Kidney glomerular epithelial cell (primary cell): ENCODE measurements at regions not wholly inside any gene's neighbourhood (a gene's known extent, or its start where the extent isn't known, plus 50 kb on each side); places are given as distances from the start of the nearest gene placed in this dataset.
"Not testable (repeated sequence)": the region's sequence is repeated elsewhere in the genome, so short reads cannot be mapped to it uniquely, and the experiment has no call there.

Experiments used
- DNase-seq: peaks from one replicate; lab custom pipeline; 2025; lab: John Stamatoyannopoulos, UW

DNA sequence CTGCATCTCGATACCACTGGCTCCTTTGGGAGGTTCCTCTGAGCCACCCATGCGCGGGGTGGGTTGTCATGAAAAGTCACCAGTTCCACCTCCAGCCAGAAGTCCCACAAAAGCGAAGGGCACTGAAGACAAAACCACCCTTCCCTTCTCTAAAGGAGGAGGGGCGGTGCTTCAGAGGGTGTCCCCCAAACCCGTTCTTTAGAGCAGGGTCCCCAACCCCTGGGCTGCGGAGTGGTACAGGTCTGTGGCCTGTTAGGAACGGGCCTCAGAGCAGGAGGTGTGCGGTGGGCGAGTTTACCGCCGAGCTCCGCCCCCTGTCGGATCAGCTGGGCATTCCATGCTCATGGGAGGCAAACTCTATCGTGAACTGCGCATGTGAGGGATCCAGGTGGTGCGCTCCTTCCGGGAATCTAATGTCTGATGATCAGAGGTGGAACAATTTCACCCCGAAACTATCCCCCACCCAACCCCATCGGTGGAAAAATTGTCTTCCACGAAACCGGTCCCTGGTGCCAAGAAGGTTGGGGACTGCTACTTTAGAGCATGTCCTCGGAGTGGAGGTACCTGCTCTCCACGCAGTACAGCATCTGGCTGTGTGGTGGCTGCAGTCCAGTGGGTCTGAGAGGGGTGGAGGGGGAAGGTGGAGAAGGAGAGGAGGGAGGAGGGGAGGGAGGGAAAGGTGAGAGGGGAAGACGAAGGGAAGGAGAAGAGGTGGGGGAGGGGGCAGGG is 72.9 kb upstream of the SEPTIN5 start:
- no peak for DNase-seq

DNA sequence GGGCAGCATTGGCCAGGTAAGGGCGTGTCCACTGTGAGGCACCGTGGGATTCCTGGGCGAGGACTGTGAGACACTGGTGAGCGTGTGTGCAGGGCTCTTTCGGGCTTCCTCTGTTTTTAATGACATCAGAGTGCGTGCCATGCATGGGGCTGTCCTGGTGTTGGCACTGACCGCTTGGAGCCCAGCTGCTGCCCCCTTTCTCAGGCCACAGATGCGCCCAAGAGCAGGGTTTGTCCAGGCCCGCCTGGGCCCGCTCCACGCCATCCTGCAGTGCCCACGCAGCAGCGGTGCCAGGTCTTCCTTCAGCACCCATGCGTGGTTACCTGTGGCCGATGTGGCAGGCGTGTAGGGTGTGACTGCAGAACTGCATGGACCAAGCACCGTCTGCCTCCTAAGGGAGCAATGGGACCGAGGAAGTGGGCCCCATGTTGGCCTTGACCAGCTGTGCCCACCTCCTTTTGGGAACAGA is 72.3 kb upstream of the SEPTIN5 start:
- DNase-seq = no peak

DNA sequence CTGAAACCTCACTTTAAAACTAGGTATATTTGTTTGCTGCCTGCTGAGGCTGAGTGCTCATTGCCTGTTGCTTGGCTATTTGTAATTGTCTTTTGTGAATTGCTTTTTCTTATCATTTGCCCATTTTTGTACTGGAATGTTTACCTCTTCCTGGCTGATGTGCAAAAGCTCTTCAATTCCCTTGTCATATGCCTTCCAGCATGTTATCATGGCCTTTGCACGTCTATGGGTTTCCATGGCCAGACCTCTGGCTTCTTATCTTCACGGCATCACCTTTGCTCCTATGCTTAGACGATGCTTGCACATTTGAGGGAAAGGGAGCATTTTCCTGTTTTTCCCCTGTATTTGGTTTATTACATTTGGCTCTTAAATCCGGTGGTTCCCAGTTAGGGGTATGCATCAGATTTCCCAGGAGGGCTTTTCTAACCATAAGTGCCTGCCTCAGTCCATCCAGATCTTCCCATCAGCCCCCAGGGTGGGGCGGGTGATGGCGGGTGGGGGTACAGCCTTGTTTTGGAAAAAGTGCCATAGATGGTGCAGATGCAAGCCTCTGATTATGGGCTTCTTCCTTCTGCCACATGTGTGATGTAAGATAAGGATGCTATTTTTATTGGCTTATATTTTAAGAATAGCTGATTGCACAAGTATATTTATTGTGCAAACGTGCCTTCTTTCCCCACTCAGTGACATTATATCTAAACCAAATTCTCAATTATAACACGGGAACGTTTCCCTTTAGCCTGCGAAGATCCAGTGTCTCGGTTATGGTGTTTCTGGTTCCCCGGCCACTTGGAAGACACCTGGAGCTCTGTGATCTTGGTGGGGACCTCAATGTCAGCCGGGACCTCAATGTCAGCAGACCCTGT is 70.6 kb upstream of the SEPTIN5 start:
- no peak for DNase-seq

DNA sequence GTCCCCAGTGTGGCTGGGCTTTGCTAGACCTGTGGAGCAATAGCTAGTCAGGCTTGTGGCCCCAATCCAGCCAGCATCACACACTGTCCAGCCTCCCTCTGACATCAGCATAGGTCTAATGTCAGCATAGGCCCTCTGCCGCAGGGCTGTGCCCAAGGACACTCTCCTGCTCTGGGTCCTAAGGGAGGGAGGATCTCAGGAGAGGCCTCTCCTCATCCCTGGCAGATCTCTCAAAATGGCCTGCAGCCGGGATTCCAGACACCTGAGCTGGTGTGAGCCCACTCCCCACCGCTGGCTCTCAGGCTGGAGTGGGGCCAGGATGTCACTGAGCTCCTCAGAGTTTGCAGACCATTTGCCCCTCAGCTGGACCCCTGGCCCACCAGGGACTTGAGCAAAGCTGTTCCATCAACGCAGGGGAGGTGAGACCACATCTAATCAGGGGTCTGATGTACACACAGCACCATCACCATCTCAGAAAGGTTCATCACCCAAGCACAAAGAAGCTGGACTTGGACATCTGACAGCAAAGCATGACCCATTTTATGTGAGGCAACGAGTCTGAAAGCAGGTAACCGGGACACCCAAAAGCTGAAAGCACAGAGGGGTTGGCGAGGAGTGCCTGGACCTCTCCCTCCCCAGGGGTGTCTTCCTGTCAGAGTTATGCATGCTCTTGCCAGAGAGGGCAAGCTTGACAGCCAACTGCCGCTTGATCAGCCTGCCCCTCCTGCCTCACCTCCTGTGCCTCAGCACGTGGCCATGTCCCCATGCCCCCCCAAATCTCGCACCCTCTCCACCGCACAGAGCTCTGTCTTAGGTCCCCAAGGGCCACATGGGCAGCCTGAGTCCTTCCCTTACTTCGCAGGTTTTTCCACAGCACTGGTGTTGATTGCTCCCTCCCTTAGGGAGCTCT is 69.7 kb upstream of the SEPTIN5 start:
- DNase-seq = no peak

DNA sequence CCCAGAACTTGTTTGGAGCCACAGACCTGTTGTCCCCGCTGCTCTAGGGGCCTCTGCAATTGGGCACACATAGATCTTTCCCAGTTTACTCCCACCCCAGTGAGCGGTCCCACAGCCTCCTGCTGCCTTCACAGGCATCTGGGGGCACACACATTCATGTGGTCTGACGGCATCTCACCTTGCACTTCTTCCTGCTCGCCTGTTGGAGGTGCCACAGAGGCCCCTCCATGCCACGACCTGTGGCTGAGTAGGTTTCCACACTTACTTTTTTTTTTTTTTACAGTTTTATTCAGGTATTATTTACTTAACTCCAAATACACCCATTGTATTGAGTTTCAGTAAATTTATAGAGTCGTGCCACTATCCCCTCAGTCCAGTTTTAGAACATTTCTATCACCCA is 68.9 kb upstream of the SEPTIN5 start:
- no peak for DNase-seq

DNA sequence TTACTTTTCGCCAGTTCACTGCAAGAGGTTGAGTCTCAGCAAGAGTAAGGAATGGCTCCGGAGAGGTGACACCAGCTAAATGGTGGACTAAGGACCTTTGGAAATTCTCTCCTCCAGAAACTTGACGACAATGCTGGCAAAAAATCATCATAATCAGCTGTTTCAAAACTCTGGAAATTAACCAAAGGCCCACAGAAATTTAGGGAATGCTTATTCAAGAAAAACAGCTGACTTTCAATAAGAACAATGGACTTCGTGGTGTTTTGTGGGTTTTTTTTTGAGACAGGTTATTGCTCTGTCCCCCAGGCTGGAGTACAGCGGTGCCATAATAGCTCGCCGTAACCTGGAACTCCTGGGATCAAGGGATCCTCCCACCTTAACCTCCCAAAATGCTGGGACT is 68.4 kb upstream of the SEPTIN5 start:
- DNase-seq = no peak

DNA sequence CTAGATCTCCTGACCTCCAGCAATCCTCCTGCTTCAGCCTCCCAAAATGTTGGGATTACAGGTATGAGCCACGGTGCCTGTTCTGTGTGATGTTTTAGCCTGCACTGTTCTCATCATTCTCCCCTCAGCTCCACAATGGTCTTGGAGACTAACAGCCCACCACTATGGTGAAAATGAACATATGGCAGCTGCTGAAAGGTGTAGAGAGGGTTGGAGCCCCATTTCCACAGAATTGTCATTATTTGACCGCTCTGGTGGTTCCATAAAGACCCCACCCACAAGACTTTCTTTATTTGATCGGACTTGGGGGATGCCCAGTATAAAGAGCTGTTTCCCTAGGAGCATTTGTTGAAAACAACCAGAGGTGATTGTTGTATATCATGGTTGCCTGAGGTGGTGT is 67.9 kb upstream of the SEPTIN5 start:
- no peak for DNase-seq

DNA sequence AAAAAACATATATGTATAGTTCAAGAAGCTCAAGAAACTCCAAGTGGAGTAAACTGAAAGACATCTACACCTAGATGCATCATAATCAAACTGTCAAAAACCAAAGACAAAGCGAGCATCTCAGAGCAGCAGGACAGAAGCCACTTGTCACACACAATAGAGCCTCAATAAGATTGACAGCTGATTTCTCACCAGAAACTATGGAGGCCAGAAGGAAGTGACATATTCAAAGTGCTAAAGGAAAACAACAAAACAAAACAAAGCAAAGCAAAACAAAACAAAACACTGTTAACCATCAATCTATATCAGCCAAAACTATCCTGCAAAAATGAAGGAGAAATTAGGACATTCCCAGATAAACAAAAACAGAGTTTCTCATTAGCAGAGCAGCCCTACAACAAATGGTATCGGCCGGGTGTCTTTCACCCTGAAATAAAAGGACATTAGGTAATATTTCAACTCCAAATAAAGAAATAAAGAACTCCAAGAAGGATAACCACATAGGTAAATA is 65.8 kb upstream of the SEPTIN5 start:
- no peak for DNase-seq

DNA sequence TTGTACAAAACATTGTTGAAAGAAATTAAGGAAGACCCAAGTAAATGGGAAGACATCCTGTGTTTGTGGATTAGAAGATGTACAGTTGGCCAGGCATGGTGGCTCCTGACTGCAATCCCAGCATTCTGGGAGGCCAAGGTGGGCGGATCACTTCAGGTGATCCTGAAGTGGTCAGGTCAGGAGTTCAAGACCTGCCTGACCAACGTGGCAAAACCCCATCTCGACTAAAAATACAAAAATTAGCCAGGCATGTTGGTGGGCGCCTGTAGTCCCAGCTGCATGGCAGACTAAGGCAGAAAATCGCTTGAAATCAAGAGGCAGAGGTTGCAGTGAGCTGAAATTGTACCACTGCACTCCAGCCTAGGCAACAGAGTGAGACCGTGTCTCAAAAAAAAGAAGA is 62.0 kb upstream of the SEPTIN5 start:
- no peak for DNase-seq

DNA sequence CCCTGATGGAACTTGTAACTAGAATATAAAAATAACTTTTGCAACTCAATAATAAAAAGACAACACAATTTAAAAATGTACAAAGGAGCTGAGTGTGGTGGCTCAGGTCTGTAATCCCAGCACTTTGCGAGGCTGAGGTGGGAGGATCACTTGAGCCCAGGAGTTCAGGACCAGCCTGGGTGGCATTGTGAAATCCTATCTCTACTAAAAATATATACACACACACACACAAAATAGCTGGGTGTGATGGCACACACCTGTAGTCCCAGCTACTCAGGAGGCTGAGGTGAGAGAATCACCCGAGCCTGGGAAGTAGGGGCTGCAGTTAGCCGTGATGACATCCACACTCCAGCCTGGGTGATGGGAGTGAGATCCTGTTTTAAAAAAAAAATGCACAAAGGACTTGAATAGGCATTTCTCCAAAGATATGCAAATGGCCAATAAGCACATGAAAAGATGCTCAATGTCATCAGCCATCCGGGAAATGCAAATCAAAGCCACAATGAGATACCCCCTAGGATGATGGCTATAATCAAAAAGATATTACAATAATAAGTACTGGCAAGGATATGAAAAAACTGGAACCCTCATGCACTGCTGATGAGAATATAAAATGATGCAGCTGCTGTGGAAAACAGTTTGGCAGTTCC is 59.8 kb upstream of the SEPTIN5 start:
- no peak for DNase-seq

DNA sequence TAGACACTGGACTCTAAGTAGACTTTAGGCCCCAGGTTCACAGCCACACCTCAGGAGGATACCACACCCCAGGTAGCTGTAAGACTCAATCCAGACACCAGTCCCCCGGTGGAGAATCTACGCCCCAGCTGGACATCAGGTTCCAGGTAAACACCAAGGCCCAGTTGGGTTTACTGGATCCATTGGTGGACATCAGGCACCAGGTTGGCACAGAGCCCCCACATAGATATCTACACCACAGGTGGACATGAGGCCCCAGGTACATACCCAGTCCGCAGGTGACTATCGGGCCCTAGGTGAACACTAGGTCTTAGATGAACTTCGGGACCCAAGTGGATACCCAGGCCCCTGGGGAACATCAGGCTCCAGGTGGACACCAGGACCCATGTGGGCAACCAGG is 58.9 kb upstream of the SEPTIN5 start:
- DNase-seq = no peak

DNA sequence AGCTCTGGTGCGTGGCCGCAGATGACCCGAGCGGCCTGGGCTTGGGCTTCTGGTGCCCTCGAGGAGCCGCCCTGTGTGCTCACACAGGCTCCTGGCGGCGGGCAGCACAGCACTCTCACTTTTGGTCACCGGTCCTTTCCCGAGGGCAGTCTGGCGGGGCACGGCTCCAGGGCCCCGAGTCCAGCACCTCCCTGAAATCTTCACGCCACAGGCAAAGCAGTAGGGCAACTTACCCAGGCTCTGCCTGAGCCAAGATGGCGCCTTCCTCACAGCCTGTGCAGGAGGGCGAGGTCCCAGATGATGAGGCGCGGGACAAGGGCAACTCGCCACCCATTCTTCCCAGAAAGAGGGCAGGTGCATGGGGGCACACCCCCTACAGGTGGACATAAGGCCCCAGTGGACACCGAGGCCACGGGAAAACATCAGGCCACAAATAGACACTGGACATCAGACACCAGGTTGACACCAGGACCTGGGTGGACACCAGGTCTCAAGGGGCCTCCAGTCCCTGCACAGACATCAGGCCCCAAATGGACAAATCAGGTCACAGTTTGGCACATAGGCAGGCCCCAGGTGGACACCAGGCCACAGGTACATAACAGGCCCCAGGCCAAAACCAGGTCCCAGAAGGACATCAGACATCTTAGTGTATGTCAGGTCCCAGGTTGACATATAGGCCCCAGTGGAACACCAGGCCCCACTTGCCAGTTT is 57.6 kb upstream of the SEPTIN5 start:
- DNase-seq = no peak

DNA sequence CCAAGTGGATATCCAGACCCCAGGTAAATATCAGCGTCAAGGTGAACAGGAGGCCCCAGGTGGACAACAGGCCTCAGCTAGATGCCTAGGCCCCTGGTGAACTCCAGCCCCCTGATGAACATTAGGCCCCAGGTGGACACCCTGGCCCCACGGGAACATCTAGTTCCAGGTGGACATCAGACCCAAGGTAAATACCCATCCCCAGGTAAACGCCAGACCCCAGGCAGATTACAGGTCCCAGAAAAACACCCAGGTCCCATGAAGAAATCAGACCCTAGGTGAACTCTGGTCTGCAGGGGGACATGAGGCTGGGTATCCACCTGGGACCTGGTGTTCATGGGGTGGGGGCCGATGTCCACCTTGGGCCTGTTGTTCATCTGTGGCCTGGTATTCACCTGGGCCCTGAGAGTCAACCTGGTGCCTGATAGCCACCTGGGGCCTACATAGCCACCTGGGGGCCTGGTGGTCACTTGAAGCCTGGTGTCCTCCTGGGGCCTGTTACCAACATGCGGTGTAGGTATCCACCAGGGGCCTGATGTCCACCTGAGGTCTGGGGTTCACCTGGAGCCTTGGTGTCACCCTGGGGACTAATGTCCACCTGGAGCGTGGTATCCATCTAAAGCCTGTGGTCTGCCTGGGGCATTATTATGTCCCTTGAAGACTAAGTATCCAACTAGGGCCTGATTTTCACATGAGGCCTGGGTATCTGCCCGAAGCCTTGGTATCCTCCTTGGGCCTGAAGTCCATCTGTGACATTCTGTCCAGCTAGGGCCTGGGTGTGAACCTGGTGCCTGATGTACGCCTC is 56.8 kb upstream of the SEPTIN5 start:
- DNase-seq = no peak

DNA sequence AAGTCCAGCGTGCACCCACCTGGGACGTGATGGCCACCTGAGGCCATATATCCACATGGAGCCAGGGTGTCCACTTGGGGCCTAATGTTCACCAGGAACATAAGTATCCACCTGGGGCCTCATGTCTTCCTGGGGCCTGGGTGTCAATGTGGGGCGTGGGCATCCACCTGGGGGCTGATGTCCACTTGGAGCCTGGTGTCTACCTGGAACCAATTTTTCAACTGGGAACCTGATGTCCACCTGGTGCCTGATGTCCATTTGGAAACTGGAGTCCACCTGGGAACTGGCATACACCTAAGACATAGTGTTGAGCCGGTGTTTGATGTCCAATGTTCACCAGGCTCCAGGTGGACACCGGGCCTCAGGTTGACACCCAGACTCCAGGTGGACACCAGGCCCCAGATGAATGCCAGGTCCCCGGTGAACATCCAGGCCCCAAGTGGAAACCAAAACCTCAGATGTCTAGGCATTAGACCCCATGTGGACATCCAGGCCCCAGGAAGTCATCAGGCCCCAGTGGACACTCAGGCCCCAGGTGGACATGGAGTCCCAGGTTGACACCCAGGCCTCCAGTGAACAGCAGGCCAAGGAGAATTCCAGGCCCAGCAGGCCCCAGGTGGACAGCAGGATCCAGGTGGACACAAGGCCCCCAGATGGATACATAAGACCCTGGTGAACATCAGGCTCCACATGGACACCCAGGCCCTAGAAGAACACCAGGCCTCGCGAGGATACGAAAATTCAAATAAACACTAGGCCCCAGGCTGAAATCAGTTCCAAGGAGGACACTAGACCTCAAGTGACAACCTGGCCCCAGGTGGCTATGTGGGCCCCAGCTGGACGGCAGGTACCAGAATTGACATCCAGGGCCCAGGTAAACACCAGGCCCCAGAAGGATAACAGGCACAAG is 56.0 kb upstream of the SEPTIN5 start:
- DNase-seq = no peak

DNA sequence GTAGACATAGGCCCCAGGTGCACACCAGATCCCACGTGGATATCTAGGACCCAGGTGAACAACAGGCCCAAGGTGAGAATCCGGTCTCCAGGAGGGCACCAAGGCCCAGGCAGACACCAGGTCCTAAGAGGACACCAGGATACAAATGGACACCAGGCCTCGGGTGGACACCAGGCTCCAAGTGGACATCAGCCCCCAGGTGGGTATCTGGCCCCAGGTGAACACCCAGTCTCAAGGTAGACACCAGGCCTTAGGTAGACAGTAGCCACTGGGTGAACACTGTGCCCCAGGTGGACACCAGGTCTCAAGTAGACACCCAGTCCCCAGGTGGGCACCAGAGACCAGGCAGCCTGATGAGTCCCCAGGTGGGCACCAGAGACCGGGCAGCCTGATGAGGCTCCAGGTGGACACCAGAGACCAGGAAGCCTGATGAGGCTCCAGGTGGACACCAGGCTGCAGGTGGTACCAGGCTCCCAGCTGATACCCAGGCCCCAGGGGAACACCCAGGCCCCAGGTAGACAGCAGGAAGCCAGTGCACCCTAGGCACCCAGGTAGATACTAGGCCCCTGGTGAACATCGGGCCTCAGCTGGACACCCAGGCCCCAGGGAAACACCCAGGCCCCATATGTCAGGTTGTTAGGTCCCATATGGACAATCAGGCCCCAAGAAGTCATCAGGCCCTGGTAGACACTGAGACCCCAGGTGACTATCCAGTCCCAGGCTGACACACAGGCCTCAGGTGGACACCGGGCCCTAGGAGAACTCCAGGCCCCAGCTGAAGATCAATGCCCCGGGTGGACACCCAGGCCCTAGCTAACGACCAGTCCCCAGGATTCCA is 55.1 kb upstream of the SEPTIN5 start:
- no peak for DNase-seq

DNA sequence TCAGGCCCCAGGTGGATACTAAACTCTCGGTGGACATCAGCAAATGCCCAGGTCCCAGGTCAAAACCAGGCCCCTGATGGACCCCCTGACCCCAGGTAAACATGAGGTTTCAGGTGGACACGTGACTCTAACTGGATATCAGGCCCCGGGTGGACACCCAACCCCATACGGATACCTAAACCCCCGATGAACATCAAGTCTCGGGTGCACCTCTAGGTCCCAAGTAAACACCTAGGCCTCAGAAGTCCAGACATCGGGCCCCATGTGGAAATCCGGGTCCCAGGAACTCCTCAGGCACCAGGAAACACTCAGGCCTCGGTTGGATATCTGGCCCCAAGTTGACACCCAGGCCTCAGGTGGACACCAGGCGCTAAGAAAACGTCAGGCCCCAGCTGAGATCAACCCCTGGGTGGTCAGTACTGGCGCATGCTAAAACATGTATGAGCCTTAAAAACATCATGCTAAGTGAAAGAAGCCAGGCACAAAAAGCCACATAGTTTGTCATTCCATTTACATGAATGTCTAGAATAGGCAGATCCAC is 54.4 kb upstream of the SEPTIN5 start:
- DNase-seq = no peak

DNA sequence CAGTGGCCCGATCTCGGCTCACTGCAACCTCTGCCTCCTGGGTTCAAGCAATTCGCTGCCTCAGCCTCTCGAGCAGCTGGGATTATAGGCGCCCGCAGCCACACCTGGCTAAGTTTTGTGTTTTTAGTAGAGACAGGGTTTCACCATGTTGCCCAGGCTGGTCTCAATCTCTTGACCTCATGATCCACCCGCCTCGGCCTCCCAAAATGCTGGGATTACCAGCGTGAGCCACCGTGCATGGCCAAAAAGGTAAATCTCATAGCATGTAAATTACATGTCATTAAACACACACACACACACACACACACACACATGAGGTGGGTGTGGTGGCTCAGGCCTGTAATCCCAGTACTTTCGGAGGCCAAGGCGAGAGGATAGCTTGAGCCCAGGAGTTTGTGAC is 53.7 kb upstream of the SEPTIN5 start:
- DNase-seq = not testable (repeated sequence)

DNA sequence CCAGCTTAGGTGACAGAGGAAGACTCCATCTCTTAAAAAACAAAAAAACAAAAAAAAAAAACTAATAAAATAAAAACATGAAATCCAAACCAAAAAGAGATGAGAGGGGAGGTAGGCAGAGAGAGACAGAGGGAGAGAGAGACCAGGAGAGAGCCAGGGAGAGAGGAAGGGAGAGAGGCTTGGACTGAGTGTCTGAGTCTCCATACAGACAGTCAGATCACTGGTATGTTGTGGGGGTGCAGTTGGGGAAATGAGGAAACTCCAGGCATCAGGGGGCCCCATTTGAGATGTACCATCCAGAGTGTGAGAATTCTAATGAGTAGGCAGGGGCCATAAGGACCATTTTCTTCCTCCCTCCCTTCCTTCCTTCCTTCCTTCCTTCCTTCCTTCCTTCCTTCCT is 53.1 kb upstream of the SEPTIN5 start:
- no peak for DNase-seq
